Ovary (tissue), 7 donors: ENCODE measurements at regions not wholly inside any gene's neighbourhood (a gene's known extent, or its start where the extent isn't known, plus 50 kb on each side); places are given as distances from the start of the nearest gene placed in this dataset.

ENCODE experiments used
- DNase-seq, 5 donors: peaks; one replicate each; pipeline ENCODE4 v3.0.0-alpha.2; 2019 to 2020
- H3K27ac ChIP-seq, 2 donors: fragments of 200-600 bp; one replicate each; pipeline versions ENCODE4 v1.5.1 to v1.8.0; 2019 to 2022
- H3K27me3 ChIP-seq: fragments of 200-600 bp; one replicate; pipeline ENCODE4 v1.8.0; 2022
- H3K36me3 ChIP-seq: fragments of 200-600 bp; sonication (generic); one replicate; pipeline ENCODE4 v1.5.1; 2019
- H3K4me1 ChIP-seq: one replicate; pipeline ENCODE4 v1.8.1; 2013; ENCODE audit warnings: mild to moderate bottlenecking, moderate library complexity; ENCODE audit not compliant: insufficient read depth
- H3K4me3 ChIP-seq: fragments of 200-600 bp; sonication (generic); one replicate; pipeline ENCODE4 v1.5.1; 2017
- H3K9me3 ChIP-seq, 2 donors: fragments of 200-600 bp in 1 of 2; sonication (generic) in 1 of 2; one replicate each; pipeline versions ENCODE4 v1.5.1 to v1.8.1; 2013 to 2019; ENCODE audit warnings: mild to moderate bottlenecking in 1 of 2, moderate library complexity in 1 of 2
- EP300 ChIP-seq: sonication (generic); formaldehyde crosslinking; IDR thresholded peaks from one replicate; pipeline ENCODE4 v1.6.1; 2017; ENCODE audit warnings: antibody characterized with exemption
- POLR2A ChIP-seq: fragments of 450-650 bp; IDR thresholded peaks from one replicate; pipeline ENCODE4 v1.6.1; 2017; ENCODE audit warnings: antibody characterized with exemption, mild to moderate bottlenecking, moderate library complexity
- WGBS, 3 donors: extraction: QIAGEN DNeasy Blood & Tissue Kit in 1 of 3; methylation state at CpG; one replicate each; pipeline versions ENCODE4 v1.1.5 to v1.1.7; 2013 to 2017; 5-methylcytosine and 5-hydroxymethylcytosine counted together
- intact Hi-C, 4 donors: fragments of 100-400 bp; cut with DNase I; formaldehyde crosslinking; loops; one replicate each; pipeline versions ENCODE4 v1.11.0 to v1.15.1; 2022 to 2023
- TF ChIP-seq, protein P1 (sequence below), 3 donors: fragments of 450-650 bp in 2 of 3; fragments of 200-600 bp in 1 of 3; IDR thresholded peaks; one replicate each; pipeline versions ENCODE4 v1.5.1 to v1.8.0; 2016 to 2022; ENCODE audit warnings: antibody characterized with exemption in 3 of 3, mild to moderate bottlenecking in 1 of 3
- donor health status: DM: no; HTN: no; CAD: no; lungs with moderate emphysema.
- donor health status: DM: no; HTN: no; CAD: no.
- donor health status: Bipolar disorder and iron deficiency.
- donor health status: DM: no; HTN: no; CAD: no.
- donor health status: DM: yes; HTN: yes; CAD: no.

DNA sequence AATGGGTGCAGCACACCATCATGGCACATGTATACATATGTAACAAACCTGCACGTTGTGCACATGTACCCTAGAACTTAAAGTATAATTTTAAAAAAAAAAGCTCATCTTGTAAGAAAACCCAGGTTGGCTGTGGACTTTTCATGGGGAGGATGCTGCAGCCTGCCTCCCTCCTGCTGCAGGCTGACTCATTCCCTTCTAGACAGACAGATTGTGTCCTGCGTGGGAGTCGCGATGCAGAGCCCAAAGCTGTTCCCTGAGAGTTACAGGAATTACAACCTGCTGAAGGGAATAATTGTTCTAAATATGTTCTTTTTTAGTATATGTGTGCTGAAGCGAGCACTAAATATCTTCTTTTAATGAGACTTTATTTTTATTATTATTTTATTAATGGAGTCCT is 93.2 kb downstream of the TBX19 start:
- Histone ChIP-seq H3K4me1 (no peaks in the 10 kb centered on the region), H3K27me3 (no peaks in the 10 kb centered on the region), H3K4me3 (no peak overlapping the region), H3K36me3 (no peaks in the 10 kb centered on the region), H3K9me3 (no peaks in the 10 kb centered on the region), H3K27ac (no peak overlapping the region)
- intact Hi-C loops, result no loop called here
- TF ChIP-seq POLR2A, result no peak
- TF ChIP-seq, protein P1, sequence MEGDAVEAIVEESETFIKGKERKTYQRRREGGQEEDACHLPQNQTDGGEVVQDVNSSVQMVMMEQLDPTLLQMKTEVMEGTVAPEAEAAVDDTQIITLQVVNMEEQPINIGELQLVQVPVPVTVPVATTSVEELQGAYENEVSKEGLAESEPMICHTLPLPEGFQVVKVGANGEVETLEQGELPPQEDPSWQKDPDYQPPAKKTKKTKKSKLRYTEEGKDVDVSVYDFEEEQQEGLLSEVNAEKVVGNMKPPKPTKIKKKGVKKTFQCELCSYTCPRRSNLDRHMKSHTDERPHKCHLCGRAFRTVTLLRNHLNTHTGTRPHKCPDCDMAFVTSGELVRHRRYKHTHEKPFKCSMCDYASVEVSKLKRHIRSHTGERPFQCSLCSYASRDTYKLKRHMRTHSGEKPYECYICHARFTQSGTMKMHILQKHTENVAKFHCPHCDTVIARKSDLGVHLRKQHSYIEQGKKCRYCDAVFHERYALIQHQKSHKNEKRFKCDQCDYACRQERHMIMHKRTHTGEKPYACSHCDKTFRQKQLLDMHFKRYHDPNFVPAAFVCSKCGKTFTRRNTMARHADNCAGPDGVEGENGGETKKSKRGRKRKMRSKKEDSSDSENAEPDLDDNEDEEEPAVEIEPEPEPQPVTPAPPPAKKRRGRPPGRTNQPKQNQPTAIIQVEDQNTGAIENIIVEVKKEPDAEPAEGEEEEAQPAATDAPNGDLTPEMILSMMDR (IDR thresholded peaks at IDR 0.05), result no peak
- TF ChIP-seq EP300, result no peak
- WGBS, 3 donors, result 15 to 22% (median 19%) methylated on average over 5 of the region's 5 CpGs
- DNase-seq, result peak in 3 of 5 donors; percentile 28 to 53 (median 33)

DNA sequence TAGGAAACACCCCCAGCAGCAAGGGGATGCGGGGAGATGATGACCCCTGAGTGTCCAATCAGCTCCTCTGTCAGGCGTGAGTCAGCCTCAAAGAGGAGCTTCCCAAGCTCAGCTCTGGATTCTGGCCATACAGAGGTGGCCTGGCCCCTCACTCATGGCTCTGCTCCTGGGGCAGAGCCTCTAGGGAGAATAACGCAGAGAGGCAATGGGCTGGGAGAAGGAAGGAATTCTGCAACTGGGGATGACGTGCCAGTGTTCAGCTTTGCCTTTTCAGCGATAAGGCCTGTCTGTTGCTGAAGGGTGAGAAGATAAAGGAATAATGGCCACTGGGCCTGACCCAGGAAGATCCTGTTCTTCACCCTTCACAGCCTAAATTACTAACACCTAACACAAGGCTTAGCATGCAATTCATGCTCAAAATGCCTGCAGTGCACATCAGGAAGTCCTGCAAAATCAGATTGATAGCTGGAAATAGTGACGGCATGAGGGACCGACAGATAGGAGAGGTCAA is 92.2 kb downstream of the TBX19 start:
- 63 to 81% (median 79%) methylated on average over 7 of the region's 7 CpGs for WGBS, 3 donors
- no peaks in the 10 kb centered on the region for H3K27me3 ChIP-seq
- DNase-seq, result no peak
- no peaks in the 10 kb centered on the region for H3K4me1 ChIP-seq
- intact Hi-C loops, result no loop called here
- TF ChIP-seq, protein P1 (IDR thresholded peaks at IDR 0.05), result no peak
- TF ChIP-seq POLR2A, result no peak
- TF ChIP-seq EP300, result no peak
- no peaks in the 10 kb centered on the region for H3K9me3 ChIP-seq
- H3K36me3 ChIP-seq, result no peaks in the 10 kb centered on the region
- H3K4me3 ChIP-seq, result no peak overlapping the region
- H3K27ac ChIP-seq, result no peak overlapping the region

DNA sequence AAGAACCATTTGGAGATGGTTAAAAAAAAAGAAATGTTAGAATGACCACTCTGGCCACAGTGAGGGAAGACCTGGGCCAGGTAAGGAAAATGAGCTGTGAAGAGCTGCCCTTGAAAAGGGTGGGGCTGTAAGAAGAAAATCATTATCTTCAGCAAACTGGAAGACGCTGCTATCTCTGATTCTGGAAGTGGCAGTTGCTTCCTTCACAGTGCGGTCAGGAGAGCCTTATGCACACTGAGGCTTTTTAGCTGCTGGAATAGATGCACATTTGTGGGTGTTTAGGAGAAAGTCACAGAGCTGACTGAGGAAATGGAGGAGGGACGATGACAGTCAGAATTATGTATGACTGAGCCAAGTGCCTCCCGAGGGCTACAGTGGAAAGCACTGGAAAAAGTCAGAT is 91.6 kb downstream of the TBX19 start:
- 78 to 88% (median 85%) methylated on average over 4 of the region's 4 CpGs for WGBS, 3 donors
- Histone ChIP-seq H3K4me1 (no peaks in the 10 kb centered on the region), H3K4me3 (no peak overlapping the region), H3K27ac (no peak overlapping the region), H3K9me3 (no peaks in the 10 kb centered on the region), H3K27me3 (no peaks in the 10 kb centered on the region), H3K36me3 (no peaks in the 10 kb centered on the region)
- intact Hi-C loops, result no loop called here
- TF ChIP-seq POLR2A, result no peak
- TF ChIP-seq, protein P1 (IDR thresholded peaks at IDR 0.05), result no peak
- DNase-seq, result no peak

DNA sequence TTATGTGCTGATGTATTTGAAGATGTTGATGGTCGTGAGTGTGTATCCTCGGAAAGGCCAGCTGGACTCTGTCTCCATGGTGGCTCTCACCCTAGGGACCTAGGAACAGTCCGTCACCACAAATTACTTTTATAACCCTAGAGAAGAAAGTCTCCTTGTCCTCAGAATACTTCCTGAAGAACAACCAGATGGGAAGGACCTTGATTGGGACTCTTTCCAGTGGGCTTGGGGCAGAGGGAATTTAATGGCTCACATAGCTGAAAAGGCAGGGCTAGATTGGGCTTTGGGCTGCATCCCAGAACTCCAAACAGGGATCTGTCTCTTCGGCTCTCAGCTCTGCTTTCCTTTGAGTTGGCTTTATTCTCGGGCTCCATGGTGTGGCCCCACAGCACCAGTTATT is 90.8 kb downstream of the TBX19 start:
- TF ChIP-seq POLR2A, result no peak
- no peak for TF ChIP-seq EP300
- TF ChIP-seq, protein P1 (IDR thresholded peaks at IDR 0.05), result no peak
- DNase-seq, result no peak
- H3K4me3 ChIP-seq, result no peak overlapping the region
- no peak overlapping the region for H3K27ac ChIP-seq
- no peaks in the 10 kb centered on the region for H3K9me3 ChIP-seq
- no peaks in the 10 kb centered on the region for H3K27me3 ChIP-seq
- whole genome bisulfite sequencing, 3 donors, result 75 to 88% (median 81%) methylated on average over 5 of the region's 5 CpGs
- H3K36me3 ChIP-seq, result no peaks in the 10 kb centered on the region
- intact Hi-C loops, result no loop called here
- no peaks in the 10 kb centered on the region for H3K4me1 ChIP-seq

DNA sequence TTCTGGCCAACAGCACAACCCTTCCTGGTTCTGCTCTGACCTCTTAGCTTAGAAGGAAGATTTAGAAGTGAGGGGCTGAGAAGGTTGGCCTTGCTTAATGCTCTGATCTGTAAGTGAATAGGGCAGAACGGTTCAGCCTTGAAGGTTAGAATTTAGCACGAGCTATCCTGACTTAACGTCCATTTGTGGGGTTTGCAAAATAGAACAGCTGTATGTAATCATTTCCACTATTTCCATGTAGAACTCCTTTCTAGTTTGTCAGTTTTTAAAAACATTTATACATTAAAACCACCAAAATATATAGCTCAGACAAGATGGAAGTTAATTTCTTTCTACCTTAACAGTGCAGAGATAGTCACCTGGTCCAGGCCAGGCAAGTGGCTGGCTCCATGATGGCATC is 89.9 kb downstream of the TBX19 start:
- intact Hi-C loops, result no loop called here
- H3K4me1 ChIP-seq, result no peaks in the 10 kb centered on the region
- no peaks in the 10 kb centered on the region for H3K36me3 ChIP-seq
- H3K27ac ChIP-seq, result no peak overlapping the region
- TF ChIP-seq, protein P1 (IDR thresholded peaks at IDR 0.05), result no peak
- H3K27me3 ChIP-seq, result no peaks in the 10 kb centered on the region
- 53 to 54% (median 54%) methylated on average over 3 of the region's 3 CpGs for WGBS, 3 donors
- DNase-seq, result no peak
- H3K4me3 ChIP-seq, result no peak overlapping the region
- H3K9me3 ChIP-seq, result no peaks in the 10 kb centered on the region
